GM18507 (cell line): ENCODE measurements at regions not wholly inside any gene's neighbourhood (a gene's known extent, or its start where the extent isn't known, plus 50 kb on each side); places are given as distances from the start of the nearest gene placed in this dataset.
"Not testable (repeated sequence)": the region's sequence is repeated elsewhere in the genome, so short reads cannot be mapped to it uniquely, and the experiment has no call there.

ENCODE experiments used
- DNase-seq: peaks from one replicate; pipeline ENCODE4 v3.0.0; 2011; ENCODE audit warnings: low read depth; ENCODE audit not compliant: insufficient read length; ENCODE audit errors: extremely low spot score
- FAIRE-seq: peaks from 2 replicates; lab custom pipeline; 2011; peaks lifted over from hg19 to GRCh38; lab: Jason Lieb, UNC

GRCh38 chr10:22467393-22467792 lies 122.1 kb downstream of the SPAG6 start:
- not testable (repeated sequence) for FAIRE-seq, DNase-seq

- FAIRE-seq (no peak), DNase-seq (no peak)
Observed at GRCh38 chr10:22468570-22469320, 123.4 kb downstream of the SPAG6 start.

- FAIRE-seq (no peak), DNase-seq (no peak)
Observed at GRCh38 chr10:22473044-22473443, 127.7 kb downstream of the SPAG6 start.

- DNase-seq (no peak), FAIRE-seq (no peak)
Observed at GRCh38 chr10:22473459-22473858, 128.2 kb downstream of the SPAG6 start.

- no peak for FAIRE-seq
Observed at GRCh38 chr10:22475651-22476600, 130.6 kb downstream of the SPAG6 start.

GRCh38 chr10:22476601-22477321 lies 131.5 kb downstream of the SPAG6 start:
- no peak for DNase-seq
- no peak for FAIRE-seq

More at GRCh38 chr10:22475651-22476600, 130.6 kb downstream of the SPAG6 start:
- DNase-seq = no peak

GRCh38 chr10:22477334-22478287 lies 132.3 kb downstream of the SPAG6 start:
- DNase-seq (no peak), FAIRE-seq (no peak)

- no peak for FAIRE-seq
- DNase-seq = no peak
Observed at GRCh38 chr10:22478555-22479334, 133.4 kb downstream of the SPAG6 start.

GRCh38 chr10:22479419-22479818 lies 134.1 kb downstream of the SPAG6 start:
- no peak for DNase-seq
- no peak for FAIRE-seq

- FAIRE-seq (no peak), DNase-seq (no peak)
Observed at GRCh38 chr10:22481106-22481505, 135.8 kb downstream of the SPAG6 start.

GRCh38 chr10:22481687-22482539 lies 136.6 kb downstream of the SPAG6 start:
- FAIRE-seq = no peak
- DNase-seq = no peak

- FAIRE-seq (peak; percentile 62), DNase-seq (no peak)
Observed at GRCh38 chr10:22483132-22483531, 137.8 kb downstream of the SPAG6 start.
